ENCODE measurements at regions not wholly inside any gene's neighbourhood (a gene's known extent, or its start where the extent isn't known, plus 50 kb on each side); places are given as distances from the start of the nearest gene placed in this dataset.
"Not testable (repeated sequence)": the region's sequence is repeated elsewhere in the genome, so short reads cannot be mapped to it uniquely, and the experiment has no call there.

DNA sequence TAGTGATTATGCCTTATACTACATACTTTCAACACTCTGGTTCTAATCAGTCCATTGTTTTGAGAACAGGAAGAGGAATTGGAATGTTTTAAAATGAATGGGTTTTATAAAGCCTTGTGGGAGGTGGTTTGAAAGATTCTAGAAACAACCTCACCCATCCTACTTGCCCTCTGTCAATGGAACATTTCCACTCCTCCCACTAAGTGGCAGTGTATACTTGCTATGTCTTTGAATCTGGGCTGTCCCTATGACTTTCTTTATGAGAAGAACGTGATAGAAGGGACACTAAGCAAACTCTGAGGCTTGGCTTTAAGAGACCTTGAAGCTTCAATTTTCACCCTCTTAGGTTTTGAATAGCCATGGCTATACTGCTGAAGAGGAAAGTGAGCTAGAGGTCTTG is 611.2 kb downstream of the PPP4R3C start:
- peak; percentile 7 for DNase-seq

DNA sequence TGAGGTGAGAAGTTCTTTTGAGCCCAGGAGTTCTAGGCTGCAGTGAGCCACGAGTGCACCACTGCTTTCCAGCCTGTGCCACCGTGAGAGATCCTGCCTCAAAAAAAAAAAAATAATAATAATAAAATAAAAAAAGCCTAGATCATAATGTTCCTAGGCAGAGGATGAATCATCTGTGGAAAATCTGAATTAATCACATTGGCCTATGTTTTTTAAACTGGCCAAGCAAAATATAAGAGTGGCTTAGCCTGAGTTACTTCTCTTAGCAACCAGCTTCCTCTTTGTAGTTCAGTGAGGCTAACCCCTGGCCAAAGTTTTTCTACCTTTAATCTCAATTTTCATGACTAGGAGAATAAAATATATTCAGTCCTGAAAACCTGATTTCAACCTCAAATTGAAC is 614.6 kb downstream of the PPP4R3C start:
- DNase-seq = no peak

DNA sequence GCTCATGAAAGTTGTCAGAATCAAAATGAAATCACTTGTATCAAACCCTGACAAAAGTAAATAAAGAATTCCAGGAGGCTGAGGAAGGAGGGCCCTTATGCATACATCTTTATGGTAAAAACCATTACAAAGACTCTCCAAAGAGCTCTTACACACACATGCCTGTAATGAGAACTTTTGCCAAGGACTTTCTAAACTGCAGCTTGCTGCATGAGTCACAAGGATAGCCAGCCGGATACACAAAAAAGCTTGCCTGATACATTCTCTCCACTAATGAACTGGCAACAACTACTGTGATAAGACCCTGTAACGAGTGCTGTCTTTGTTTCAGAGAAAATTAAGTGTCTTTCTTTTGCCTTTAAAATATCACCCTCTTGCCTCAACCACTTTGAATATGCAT is 618.1 kb downstream of the PPP4R3C start:
- no peak for DNase-seq

DNA sequence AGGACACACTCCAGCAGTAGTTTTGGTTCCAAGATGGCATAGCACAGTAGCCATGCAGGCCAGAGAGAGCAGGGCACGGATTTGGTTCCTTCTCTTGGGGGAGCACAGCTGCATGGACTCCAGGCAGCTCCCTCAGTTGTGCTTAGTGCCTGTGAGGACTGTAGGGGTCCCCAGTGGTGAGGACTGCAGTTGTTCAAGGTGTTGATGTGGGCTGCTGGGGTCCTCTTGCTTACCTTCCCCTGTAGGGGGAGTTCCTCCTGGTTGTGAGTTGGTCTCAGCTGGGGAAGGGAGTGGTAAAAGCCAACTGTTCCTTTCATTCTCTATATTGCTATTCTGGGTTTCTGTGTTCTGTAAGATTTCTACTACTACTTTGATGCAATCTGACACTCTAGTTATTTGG is 606.5 kb downstream of the MAGEB5 start:
- no peak for DNase-seq

- DNase-seq = no peak
Observed at GRCh38 chrX:26789751-26790150, 573.8 kb downstream of the MAGEB5 start.

DNA sequence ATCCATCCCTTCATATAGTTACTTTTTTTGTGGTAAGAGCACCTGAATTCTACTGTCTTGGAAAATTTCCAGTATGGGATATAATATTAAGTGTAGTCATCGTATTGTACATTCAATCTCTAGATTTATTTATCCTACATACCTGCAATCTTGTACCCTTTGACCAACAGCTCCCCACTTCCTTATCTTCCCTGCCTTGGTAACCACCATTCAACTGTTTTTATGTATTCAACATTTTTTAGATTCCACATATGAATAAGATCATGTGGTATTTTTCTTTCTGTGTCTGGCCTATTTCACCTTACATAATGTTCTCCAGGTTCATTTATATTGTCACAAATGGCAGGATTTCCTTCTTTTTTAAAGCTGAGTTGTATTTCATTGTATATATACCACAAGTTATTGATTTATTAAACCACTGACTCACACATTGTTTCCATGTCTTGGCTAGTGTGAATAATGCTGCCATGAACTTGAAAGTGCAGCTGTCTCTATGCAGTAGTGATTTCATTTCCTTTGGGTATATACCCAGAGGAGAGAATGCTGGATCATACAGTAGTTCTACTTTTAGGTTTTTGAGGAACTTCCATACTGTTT is 572.5 kb downstream of the MAGEB5 start:
- no peak for DNase-seq

DNA sequence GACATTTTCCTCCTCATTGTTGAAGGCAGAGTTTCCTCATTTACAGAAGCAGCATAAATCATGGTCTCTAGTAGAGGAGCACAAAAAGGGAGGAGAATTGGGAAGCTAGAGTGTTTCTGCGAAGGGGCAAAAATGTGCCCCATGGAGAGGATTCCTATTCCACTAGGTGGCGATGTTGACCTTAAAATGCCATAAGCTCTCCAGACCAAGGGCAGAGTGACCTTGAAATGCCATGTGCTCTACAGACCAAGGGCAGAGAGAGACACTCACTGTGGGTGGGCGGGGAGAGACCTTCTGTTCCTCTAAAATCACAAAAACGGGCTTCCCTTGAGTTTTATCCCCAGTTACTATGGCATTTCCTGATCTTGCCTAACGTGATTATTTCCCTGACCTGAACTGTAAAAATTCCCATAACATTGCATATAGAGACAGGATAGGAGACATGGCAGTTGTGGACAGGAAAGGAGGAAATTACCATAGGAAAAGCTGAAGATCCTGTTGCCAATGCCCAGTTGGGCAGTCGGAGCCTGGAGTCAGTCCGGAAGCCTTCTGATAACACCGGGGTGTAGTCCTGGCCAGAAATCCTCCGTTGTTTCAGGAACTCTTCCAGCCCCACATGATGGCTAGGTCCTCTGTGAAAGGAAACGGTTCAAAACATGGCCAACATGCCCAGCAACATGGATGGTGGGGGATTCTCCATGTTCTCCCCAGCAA is 567.7 kb downstream of the MAGEB5 start:
- peak; percentile 24 for DNase-seq

DNA sequence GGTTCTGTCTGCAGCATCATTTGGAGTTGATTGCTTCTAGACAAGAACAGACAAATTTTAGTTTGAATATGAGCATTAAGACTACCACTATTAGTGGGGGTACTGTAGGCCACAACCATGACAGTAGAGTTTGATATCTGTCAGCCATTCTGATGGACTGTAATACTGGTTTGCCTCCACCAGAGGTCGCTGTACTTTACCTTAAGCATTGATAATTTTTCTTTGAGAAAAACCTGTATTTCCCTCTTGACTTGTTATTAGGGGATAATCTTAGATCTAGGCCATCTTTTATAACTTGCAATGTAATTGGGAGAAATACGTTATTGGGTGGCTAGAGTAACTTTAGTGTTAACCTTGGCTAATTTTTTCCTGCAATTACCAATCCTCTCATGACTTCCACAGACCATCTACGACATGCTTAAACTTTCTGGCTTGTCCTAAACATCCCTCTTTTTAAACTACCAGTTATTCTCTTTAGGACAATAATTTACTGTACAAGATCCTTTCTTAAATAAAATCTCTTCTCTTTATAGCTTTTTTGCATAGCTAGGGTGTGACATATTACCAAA is 562.4 kb downstream of the MAGEB5 start:
- DNase-seq = no peak

- no peak for DNase-seq
Observed at GRCh38 chrX:26762253-26762652, 546.3 kb downstream of the MAGEB5 start.

GRCh38 chrX:26755760-26756159 is 539.8 kb downstream of the MAGEB5 start:
- not testable (repeated sequence) for DNase-seq

- no peak for DNase-seq
Observed at GRCh38 chrX:26747877-26748276, 531.9 kb downstream of the MAGEB5 start.

DNA sequence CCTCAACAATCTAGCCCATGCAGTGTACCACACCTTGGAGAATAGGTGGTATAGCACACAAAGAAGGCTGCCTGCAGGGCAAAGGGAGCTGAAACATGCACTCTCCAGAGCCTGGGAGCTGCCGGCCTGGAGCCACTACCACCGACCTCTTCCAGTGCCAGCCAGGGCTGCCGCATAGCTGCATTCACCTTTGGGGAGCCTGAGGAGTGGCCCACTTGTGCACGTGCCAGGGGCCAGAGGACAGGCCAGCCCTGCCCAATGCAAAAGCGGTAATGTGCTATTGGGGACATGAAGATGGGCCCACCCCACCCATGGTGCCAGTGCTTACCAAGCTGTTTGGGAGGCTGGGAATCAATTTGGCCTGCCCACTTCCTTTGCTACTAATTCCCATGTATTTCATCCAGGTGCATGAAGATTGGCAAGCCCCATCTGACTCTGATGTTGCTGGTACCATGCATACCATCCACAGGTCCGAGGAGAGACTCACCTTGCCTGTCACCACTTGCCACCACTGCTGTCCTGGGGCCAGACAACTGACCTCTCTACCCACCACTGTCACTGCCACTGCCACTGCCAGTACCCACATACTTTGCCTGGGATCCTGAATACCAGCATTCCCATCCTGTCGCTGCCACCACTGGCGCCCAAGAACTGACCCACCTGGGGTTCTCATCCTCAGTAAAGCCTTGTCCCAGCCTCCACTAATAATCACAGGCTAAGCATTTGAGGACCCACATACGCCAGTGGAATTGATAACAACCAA is 506.9 kb downstream of the MAGEB5 start:
- DNase-seq = no peak

DNA sequence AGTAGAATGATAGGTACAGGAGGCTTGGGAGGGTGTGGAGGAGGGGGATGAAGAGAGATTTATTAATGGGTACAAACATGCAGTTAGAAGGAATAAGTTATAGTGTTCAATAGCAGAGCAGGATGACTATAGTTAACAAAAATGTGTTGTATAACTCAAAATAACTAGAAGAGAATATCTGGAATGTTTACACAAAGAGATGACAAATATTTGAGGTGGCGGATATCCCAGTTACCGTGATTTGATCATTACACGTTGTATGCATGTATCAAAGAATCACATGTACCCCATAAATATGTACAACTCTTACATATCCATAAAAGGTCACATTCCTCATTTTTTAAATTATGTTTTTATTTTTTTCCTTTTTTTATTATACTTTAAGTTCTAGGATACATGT is 456.6 kb downstream of the MAGEB5 start:
- no peak for DNase-seq

DNA sequence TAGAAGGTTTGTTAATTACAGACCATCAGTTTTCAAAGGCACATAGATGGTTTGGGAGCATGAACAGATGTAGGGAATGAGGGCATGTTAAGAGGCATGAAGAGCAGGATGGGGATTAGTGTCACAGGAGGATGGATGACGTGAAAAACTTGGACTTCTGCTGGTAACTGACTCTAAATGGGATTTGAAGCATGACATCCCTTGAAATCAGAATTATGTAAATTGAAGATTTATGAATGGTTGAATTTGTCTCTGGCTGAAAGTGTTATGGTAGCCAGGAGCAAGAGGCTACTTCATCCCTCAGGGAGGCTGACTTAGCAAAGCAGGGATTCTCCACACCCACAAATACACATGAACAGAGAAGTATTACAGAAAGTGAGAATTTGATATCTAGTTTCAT is 454.6 kb downstream of the MAGEB5 start:
- no peak for DNase-seq

DNA sequence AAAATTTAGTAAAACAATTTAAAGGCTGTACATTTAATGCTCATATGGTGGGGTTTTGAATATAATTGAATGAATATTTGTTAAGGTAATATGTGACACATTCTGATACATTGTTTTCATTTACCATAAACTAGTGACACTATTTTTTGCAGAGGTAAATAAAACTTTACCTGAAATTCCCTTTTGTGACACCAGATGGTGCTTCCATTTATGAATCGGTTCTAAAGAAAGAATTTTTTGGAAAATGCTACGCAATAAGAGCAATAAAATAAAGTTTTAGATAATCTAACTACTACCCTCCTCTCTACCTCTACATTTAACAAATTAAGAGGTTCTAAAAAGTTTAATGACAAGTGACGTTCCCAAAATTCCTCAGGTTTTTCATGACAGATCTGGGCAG is 448.9 kb downstream of the MAGEB5 start:
- DNase-seq = no peak

GRCh38 chrX:26653050-26653449 is 437.1 kb downstream of the MAGEB5 start:
- no peak for DNase-seq

DNA sequence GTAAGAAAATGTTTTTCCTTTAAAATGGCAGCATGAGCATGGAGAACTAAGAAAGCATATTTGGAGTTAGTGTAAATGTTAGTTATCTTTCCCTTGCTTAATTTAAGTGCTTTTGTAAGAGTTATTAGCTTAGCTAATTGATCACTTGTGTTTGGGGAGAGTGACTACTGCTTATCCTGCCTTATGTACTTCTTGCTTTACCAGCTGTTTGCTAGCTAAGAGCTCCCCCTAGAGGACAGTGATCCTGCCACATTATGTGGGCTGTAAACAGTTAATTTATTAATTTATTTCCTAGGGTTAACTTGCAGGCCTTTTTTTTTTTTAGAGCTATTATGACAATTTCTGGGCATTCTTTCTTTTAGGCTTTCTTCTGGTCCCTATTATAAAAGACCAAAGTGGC is 435.8 kb downstream of the MAGEB5 start:
- DNase-seq = no peak

DNA sequence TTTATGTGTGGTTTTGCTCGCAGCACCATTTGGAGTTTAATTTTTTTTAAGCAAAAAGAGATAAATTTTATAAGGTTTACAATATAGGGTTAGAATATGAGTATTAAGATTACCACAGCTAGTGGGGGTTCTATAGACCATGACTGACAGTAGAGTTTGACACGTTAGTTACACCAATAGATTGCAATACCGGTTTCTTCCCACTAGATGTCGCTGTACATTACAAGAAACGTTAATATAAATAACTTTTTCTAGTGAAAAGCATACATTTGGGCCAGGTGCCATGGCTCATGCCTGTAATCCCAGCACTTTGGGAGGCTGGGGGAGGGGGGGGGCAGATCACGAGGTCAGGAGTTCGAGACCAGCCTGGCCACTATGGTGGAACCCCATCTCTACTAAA is 433.6 kb downstream of the MAGEB5 start:
- no peak for DNase-seq

GRCh38 chrX:26631385-26631784 is 415.4 kb downstream of the MAGEB5 start:
- no peak for DNase-seq

DNA sequence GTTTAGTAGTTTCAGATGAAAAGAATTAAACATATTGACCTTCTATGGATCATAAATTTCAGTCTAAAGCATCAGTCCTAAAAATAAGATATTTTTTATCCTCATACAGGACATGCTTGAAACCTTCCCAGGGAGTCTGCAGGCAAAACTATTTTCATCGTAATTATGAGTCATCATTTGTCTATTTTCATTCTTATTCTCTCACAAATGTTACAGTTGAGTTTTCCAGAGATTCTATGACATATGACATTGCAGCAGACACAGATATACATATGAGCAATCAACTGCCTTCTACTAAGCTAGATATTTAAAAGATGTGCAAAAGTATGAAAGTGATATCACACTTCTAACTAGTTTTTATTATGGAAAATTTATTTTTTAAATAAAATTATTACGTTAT is 398.0 kb downstream of the MAGEB5 start:
- no peak for DNase-seq

DNA sequence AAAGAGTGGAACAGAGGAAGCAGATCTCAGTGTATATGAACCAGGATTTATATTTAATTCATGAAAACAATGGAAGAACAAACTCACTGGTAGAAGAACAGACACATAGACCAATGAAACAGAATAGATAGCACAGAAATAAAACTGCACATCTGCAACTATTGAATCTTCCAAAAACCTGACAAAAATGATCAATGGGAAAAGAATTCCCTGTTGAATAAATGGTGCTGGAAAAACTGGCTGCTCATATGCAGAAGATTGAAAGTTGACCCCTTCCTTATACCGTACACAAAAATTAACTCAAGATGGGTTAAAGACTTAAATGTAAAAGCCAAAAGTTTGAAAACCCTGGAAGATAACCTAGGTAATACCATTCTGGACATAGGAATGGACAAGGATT is 391.0 kb downstream of the MAGEB5 start:
- no peak for DNase-seq

DNA sequence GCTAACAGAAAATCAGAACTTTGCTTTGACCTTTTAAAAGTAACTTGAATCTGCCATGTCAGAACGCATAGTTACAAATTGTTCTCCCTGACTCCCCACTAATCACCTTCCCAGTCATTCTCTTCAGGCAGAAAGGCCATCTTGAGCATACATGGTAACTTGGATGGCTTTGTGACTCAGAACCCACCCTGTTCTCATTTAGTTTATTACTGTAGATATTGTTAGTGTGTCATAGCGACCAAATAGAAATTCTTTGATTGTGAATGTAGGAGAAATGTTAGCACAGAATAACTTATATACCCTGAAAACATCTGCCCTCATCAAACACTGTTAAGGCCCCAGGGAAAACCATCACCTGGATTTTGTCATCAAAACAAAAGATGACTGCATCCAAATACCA is 382.0 kb downstream of the MAGEB5 start:
- peak; percentile 48 for DNase-seq

GRCh38 chrX:26590849-26591248 is 374.9 kb downstream of the MAGEB5 start:
- no peak for DNase-seq

GRCh38 chrX:26586570-26586969 is 370.6 kb downstream of the MAGEB5 start:
- peak; percentile 86 for DNase-seq
